HG03135 (cell line): ENCODE measurements at regions not wholly inside any gene's neighbourhood (a gene's known extent, or its start where the extent isn't known, plus 50 kb on each side); places are given as distances from the start of the nearest gene placed in this dataset.
"Not testable (repeated sequence)": the region's sequence is repeated elsewhere in the genome, so short reads cannot be mapped to it uniquely, and the experiment has no call there.

Source experiments
- ATAC-seq: cut with Tn5 transposase; IDR thresholded peaks from one replicate; pipeline ENCODE4 v1.9.1; 2021; ENCODE audit warnings: mild to moderate bottlenecking, moderate library complexity; ENCODE audit not compliant: unreplicated experiment

- not testable (repeated sequence) for ATAC-seq
Measured at GRCh38 chr5:1731855-1732237, 67.8 kb downstream of the MRPL36 start.

GRCh38 chr5:1731091-1731639, 68.5 kb downstream of the MRPL36 start:
- no peak for ATAC-seq

- ATAC-seq = no peak
Measured at GRCh38 chr5:1730487-1730847, 69.2 kb downstream of the MRPL36 start.

GRCh38 chr5:1729641-1730486, 69.8 kb downstream of the MRPL36 start:
- no peak for ATAC-seq

- no peak for ATAC-seq
Measured at GRCh38 chr5:1728846-1729245, 70.8 kb downstream of the MRPL36 start.

GRCh38 chr5:1727571-1727970, 72.1 kb downstream of the MRPL36 start:
- ATAC-seq = no peak

GRCh38 chr5:1726956-1727355, 72.7 kb downstream of the MRPL36 start:
- no peak for ATAC-seq

- no peak for ATAC-seq
Measured at GRCh38 chr5:1726469-1726865, 73.2 kb downstream of the MRPL36 start.

GRCh38 chr5:1725641-1726468, 73.8 kb downstream of the MRPL36 start:
- ATAC-seq = no peak

GRCh38 chr5:1724822-1725602, 74.6 kb downstream of the MRPL36 start:
- ATAC-seq = no peak

- no peak for ATAC-seq
Measured at GRCh38 chr5:1723957-1724821, 75.4 kb downstream of the MRPL36 start.

- ATAC-seq = no peak
Measured at GRCh38 chr5:1723476-1723875, 76.2 kb downstream of the MRPL36 start.

GRCh38 chr5:1722877-1723276, 76.8 kb downstream of the MRPL36 start:
- no peak for ATAC-seq

- no peak for ATAC-seq
Measured at GRCh38 chr5:1720396-1721110, 79.1 kb downstream of the MRPL36 start.

- ATAC-seq = no peak
Measured at GRCh38 chr5:1719860-1720259, 79.8 kb downstream of the MRPL36 start.

GRCh38 chr5:1718669-1719068, 81.0 kb downstream of the MRPL36 start:
- no peak for ATAC-seq

GRCh38 chr5:1710091-1710490, 89.5 kb downstream of the MRPL36 start:
- not testable (repeated sequence) for ATAC-seq

- no peak for ATAC-seq
Measured at GRCh38 chr5:1709171-1709803, 90.3 kb downstream of the MRPL36 start.

GRCh38 chr5:1708592-1709141, 91.0 kb downstream of the MRPL36 start:
- ATAC-seq = no peak
